Stimulated activated CD4-positive, alpha-beta T cell treated with anti-CD3 and anti-CD28 coated beads, Interleukin-2, amount 100 ng/mL, for 4 hours (primary cell): ENCODE measurements at regions not wholly inside any gene's neighbourhood (a gene's known extent, or its start where the extent isn't known, plus 50 kb on each side); places are given as distances from the start of the nearest gene placed in this dataset.
A peak's percentile ranks its signal among the peaks of the same experiment; 100 is the strongest.

Experiments used
- DNase-seq: peaks from one replicate; pipeline ENCODE4 v3.0.0-alpha.2; 2020; ENCODE audit warnings: low read depth

GRCh38 chr11:10358696-10359095, 53.8 kb downstream of the ADM start:
- DNase-seq = no peak

GRCh38 chr11:10359171-10359570, 54.3 kb downstream of the ADM start:
- DNase-seq = no peak

DNA sequence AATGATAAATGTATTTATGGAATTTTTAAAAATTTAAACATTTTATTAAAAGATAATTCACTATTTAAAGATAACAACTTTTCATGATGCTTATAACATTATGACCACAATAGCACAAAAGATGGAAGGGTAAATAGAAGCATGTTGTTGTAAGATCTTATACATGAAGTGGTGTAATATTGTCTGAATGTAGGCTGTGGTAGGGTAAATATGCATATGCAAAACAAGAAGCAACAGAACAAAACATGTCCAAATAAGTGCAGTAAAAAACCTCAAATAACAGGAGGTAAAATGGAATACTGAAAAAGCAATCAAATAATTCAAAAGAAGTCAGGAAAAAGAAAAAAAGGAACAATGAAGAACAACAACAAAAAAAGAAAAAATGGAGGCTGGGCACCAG, 56.0 kb downstream of the ADM start:
- no peak for DNase-seq

- DNase-seq = no peak
Observed at GRCh38 chr11:10365045-10365444, 60.2 kb downstream of the ADM start.

DNA sequence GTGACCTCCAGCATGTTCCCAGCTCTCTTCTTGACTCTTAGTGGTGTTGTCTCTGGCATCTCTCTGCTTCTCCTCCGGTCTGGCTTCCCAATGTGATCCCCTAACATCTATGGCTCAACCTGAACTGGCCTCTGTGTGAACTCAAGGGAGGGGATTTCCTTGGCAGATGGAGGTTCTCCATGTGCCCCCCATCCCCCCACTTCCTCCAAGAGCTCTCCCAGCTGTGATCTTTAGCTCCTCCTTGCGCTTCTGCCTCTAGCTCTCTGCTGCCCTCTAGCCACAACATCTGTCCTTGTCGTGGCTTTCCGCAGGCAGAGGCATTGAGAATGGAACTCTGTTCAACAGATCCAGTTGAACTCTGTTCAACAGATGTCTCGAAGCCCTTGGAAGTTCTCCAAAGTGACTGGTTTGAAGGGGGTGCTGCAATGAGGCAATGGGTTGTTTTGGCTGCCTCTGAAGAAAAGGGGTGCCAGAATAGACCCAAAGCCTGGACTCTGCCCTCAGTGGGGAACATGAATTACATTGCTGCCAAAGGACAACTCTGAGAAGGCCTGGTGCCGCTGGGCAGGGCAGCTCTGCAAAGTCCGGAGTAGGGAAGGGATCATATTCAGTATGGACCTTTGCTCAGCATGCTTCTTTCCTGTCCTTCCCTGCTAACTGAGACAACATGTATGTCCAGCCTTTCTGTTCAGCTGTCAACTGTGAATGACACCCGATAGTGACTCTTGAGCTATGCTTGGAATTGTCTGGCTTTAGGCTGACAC, 61.9 kb downstream of the ADM start:
- DNase-seq = peak; percentile 43

DNA sequence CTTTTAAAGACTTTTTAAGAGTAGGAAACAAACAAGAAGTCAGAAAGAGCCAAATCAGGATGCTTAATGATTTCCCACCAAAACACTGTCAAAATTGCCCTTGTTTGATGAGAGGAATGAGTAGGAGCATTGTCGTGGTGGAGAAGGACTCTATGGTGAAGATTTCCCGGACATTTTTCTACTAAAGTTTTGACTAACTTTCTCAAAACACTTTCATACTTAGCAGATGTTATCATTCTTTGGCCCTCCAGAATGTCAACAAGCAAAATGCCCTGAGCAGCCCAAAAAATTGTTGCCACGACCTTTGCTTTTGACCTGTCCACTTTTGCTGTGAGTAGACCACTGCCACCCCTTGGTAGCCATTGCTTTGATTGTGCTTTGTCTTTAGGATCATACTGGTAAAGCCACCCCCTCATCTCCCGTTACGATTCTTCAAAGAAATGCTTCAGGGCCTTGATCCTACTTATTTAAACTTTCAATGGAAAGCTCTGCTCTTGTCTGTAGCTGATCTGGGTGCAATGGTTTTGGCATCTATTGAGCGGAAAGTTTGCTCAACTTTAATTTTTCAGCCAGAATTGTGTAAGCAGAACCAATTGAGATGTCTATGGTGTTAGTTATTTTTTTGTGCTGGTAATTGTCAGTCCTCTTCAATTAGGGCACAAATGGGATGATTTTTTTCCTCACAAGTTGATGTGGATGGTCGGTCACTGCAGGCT, 67.2 kb downstream of the ADM start:
- DNase-seq = no peak

- no peak for DNase-seq
Observed at GRCh38 chr11:10373340-10373739, 68.5 kb downstream of the ADM start.

- DNase-seq = no peak
Observed at GRCh38 chr11:10373929-10374328, 69.1 kb downstream of the ADM start.

DNA sequence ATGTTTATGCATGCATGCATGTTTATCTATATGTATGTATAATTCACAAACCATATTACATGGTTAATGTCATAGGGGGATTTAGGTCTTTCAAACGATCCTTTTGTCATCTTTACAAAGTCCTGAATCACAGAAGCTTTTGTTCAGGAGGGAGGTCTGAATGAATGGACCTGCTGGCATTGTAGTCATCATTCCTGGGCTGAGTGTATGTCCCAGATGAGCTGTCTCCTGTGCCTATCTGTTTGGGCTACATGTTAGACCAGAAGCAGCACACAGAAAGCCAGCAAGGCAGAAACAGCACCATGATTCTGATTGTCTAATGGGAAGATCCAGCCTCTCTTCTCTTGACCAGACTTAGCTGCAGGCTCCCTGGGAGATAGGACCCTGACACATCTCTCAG, 69.5 kb downstream of the ADM start:
- no peak for DNase-seq

DNA sequence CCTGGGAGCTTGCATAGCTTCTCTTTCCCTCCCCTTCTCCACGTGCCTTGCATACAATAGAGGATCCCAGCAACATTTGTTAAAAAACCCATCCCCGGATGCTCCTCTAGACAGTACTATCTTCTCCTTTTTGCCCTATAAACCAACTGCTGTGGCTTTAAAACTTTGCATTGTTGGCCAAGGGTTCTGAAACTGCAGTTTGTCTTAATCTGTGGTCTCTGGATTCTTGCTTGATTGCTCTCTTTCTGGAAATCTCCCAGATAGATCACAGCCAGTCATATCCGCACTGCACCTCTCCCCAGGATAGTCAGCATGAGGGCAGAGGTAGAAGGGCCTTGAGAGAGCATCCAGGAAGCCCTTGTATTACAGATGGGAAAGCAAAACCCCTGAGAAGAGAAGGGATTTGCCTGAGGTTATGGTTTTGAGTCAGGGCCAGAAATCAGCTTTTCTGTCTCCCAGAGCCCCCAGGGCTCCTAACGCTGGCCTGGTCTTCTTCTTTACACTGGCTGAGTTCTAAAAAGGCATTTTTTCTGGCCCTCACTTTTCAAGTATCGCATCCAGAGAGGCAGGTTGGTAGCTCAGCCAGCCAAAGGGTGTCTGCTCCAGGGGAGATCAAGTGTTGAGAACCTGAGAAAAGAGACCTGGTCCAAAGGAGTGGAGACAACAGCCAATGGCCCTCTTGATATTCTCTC, 70.6 kb downstream of the ADM start:
- no peak for DNase-seq

GRCh38 chr11:10376061-10376460, 71.2 kb downstream of the ADM start:
- DNase-seq = no peak

DNA sequence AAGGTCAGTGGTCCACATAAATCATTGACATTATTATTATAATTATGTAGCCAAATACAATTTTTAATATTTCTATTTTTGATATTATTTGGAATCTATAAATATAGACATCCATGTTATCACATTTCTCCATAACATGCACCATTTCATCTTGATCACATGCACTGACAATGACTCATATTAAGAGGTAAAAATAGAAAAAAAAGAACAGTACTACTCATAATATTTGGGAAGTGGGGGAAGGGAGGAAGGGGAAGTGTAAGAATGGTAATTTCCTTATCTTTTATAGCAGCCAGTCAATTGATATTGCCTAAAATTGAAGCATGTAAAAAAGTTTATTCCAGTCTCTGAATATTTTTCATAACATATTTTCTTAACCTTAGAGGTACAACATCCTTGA, 72.3 kb downstream of the ADM start:
- no peak for DNase-seq

GRCh38 chr11:10378362-10378761, 73.5 kb downstream of the ADM start:
- DNase-seq = no peak

DNA sequence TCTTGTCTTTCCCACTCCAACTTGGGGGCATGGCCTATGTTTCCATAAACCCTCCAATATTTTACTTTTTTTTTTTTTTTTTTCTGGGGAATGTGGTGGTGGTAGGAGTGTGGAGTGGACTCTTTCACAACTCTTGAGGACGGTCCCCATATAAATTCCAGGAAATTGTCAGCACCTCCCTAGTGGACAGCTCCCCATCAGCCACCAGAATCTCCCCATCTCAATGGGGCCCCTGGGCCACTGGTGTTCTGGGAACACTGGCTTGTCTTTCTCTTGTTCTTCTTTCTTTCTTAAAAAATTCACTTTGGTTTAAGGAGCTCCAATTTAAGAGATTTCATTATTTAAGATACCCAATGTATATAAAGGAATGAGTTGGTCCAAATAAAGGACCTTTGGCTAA, 74.1 kb downstream of the ADM start:
- no peak for DNase-seq

GRCh38 chr11:10379426-10379825, 74.6 kb downstream of the ADM start:
- DNase-seq = no peak

- DNase-seq = no peak
Observed at GRCh38 chr11:10379871-10380568, 75.0 kb upstream of the AMPD3 start.

DNA sequence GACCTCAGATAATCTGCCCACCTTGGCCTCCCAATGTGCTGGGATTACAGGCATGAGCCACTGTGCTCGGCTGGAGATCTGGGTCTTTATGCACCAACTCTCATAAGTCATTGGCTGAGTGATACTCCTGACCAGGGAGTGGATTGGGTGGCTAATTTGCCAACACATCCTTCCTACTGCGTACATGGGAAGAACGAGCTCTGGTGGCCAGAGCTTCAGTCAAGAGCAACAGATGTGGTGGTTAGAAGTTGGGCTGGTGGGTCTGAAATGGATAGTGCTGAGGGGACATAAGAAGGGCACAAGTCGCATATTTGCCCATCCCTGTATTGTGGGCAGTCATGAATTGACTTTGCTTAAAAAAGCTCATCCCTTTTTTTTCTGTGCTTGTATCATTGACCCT, 74.1 kb upstream of the AMPD3 start:
- no peak for DNase-seq

DNA sequence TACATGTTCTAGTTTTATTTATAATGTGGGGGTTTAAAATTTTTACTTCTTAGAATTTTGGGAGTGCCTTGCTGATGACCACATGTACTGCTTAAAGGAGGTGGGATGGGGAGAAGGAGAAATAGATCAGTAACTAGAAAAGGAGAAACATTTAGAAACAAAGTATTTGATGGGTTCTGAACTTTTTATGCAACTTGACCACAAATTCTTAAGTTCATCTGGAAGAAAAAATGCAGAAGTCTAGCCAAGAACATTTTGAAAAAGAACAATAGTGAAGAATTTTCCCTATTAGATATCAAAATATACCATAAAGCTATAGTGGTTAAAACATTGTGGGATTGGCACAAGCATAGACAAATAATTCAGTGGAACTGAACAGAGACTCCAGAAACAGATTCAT, 73.3 kb upstream of the AMPD3 start:
- no peak for DNase-seq

DNA sequence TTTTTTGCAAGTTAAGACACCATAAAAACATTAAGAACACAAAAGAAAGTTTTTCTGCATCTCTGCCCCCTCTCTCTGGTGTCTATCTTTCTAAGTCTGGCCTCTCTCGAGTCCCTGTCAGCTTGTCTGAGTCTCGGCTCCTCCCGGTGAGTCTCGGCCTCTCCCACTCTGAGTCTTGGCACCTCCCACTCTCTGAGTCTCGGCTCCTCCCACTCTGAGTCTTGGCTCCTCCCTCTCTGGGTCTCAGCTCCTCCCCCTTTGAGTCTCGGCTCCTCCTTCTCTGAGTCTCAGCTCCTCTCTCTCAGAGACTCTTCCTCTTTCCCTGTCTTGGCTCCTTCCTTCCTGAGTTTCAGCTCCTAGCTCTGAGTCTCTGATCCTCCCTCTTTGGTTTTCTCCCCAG, 72.5 kb upstream of the AMPD3 start:
- no peak for DNase-seq

DNA sequence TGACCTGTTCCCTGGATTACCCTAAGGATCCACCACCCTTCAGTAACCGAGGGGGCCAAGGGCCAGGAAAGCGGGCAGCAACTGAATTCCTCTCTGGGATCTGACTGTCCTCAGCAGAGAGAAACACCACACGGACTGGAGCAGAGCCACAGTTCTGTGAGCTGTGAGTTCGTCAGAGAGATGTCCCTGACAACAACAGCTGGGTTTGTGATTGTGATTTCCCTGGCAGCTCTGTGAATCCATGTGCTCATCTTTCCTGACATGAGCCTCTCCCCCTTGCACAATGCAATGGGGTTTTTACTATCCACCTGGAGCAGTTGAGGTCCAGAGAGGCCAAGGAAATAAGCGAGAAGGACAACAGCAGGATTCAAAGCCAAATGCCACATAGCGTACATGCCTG, 69.4 kb upstream of the AMPD3 start:
- no peak for DNase-seq

DNA sequence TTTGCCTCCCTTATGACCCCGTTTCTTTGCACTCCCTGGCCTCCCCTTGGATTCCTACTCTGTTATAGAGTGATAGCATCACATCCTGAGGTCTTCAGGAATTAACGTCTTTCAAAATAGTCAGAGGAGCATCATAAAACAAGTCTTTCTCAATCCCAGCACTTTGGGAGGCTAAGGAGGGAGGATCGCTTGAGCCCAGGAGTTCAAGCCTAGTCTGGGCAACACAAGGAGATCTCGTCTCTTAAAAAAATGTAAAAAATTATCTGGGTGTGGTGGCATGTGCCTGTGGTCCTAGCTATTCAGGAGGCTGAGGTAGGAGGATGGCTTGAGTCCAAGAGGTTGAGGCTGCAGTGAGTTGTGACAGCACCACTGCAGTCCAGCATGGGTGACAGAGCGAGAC, 68.7 kb upstream of the AMPD3 start:
- no peak for DNase-seq

- DNase-seq = no peak
Observed at GRCh38 chr11:10386861-10387205, 68.2 kb upstream of the AMPD3 start.
